H1 (cell line): ENCODE measurements at regions not wholly inside any gene's neighbourhood (a gene's known extent, or its start where the extent isn't known, plus 50 kb on each side); places are given as distances from the start of the nearest gene placed in this dataset.

Source experiments
- ATF2 ChIP-seq: IDR thresholded peaks from 2 replicates; pipeline ENCODE4 v1.6.1; 2012; ENCODE audit warnings: low read length, inconsistent platforms
- SP2 ChIP-seq: IDR thresholded peaks from 2 replicates; pipeline ENCODE4 v1.6.1; 2012; ENCODE audit warnings: mild to moderate bottlenecking, low read length, inconsistent platforms
- YY1 ChIP-seq: IDR thresholded peaks from 2 replicates; pipeline ENCODE4 v1.6.1; 2011; ENCODE audit warnings: low read depth, mild to moderate bottlenecking, low read length

DNA sequence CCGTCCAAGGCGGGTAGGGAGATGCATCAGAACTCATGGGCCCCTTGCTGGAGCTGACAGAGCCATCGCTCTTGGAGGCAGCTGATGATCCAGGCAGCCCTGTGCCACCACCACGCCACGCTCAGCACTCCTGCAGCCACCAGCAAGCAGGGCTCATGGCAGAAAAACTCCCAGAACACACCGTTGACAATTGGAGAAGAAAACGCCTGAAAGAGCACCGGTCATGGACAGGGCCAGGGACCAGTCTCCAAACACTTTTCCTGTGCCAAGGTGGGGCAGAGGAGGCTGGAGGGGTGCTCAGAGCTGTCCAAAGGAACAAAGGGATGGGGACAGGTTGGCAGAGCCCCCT, 132.2 kb downstream of the FOXL1 start (continued):
- TF ChIP-seq ATF2 (no peak), YY1 (no peak), SP2 (no peak)
